HG03354 (cell line): ENCODE measurements at regions not wholly inside any gene's neighbourhood (a gene's known extent, or its start where the extent isn't known, plus 50 kb on each side); places are given as distances from the start of the nearest gene placed in this dataset.

ENCODE experiments used
- ATAC-seq: cut with Tn5 transposase; IDR thresholded peaks from one replicate; pipeline ENCODE4 v1.9.1; 2021; ENCODE audit warnings: mild to moderate bottlenecking; ENCODE audit not compliant: unreplicated experiment, poor library complexity, severe bottlenecking

DNA sequence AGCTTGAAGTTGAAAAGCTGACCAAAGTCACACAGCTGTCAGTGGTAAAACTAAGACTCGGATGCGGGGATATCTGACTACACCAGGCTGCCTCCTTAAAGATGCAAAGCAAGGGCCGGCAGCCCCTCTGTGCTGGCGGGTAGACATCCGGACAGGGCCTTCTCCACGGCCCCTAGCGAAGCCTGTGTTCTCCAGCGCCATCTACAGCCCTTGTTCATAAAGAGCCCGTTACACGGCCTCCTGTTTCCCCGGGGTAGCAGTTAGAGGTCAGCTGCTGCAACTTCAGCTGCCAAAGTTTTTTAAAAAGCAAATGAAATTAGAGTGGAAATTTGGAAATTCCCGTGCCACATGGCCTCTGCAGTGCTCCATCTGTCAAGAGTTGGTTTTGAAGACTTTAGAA, 383.0 kb downstream of the TBL1XR1 start:
- ATAC-seq: peak; percentile 100

DNA sequence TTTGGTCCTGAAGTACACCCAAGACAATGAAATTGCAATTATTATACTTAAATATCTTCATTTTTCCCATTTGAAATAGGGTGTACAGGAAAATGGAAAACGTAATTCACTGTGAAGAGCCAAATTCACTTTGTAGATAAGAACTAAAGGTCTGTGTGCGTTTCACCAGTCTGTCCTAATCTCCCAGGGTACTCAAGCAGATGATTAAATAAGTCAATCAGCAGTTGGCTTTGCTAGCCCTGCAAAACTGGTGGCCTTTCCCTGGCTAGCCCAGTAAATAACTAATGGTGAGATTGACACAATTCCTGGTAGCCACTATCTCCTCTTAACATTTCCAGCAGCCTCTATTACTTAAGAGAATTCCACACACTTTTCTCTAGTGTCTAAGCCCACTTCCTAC, 389.3 kb downstream of the TBL1XR1 start:
- no peak for ATAC-seq

DNA sequence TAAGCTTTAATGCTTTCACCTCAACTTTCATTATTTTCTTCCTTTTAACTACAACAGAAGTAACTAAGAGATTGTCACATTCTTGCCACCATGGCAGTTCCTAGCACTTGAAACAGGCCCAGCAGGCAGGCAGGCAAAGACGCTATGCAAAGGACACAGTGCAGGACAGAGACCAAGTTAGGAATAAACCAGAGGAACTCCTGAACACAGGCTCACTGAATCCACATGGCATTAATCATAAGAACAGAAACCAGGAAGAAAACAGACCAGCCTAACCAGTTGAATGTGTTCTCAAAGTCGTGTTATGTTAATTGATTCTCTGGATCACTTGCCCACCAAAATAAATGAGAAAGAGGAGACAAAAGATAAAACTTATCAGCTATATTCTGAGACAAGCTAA, 397.6 kb downstream of the TBL1XR1 start:
- ATAC-seq: no peak

DNA sequence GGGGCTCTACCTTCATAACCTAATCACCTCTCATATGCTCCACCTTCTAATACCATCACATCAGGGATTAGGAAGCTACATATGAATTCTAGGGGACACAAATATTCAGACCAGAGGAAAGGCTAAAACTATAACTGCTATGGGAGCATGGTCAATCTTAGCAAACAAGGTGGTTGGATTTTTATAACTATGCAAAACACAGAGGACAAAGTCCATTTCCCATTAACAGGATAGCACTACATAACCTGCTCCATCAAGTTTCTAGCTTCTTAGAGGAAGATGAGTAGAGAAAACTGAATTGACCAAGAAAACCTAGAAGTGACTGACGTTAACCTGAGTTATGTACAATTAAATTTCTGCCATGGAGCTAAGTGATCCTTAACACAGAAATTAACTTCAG, 398.6 kb downstream of the TBL1XR1 start:
- no peak for ATAC-seq

DNA sequence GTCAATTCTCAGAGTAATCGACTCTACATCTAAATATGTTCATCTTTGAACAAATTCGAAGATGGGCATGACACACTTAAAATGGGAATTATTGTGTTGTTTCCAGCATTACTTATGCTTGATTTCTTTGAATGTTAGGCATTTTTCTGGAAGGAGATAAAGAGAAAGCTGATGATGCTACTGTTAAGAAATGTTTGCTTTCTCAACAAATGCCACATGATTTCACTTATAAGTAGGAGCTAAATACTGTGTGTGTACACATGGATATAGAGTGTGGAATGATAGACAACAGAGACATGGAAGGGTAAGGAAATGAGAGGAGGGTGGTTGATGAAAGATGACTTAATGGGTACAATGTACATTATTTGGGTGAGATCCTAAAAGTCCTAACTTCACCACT, 400.9 kb downstream of the TBL1XR1 start:
- no peak for ATAC-seq

DNA sequence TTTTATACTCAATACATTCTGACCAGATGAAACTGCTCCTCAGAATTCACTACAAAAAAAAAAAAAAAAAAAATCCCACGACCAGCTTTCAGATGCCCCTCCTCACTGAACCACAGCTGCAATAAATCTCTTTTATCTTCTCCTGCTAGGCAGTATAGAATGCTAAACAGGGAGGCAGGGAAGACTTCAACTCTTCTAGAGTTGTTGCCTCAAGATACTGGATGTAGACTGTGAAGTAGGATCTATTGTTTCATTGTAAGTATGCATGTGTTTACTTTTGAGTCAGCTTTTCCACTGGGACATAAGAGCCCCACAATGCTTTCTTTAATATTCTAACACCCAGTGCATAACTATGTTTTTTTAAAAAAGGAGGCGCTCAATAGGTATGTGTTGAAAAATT, 401.4 kb downstream of the TBL1XR1 start:
- ATAC-seq: no peak

DNA sequence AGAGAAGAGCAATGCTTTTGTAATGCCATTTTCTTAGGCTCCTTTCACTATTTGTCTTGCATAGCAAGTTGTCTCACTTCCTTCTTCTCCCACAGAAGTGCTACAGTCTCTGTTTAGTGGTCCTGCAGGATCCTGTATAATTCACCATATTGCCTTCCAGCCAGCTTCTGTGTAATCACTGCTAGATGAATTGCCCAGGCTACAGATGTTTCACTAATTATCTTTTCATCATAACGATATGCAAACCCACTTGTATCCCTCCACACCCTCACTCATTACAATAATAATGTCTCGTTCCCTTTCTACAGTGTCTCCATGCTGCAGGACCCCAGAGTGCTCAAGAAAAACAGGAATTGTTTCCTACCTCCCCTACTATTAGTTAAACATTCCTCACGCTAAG, 402.9 kb downstream of the TBL1XR1 start:
- no peak for ATAC-seq

DNA sequence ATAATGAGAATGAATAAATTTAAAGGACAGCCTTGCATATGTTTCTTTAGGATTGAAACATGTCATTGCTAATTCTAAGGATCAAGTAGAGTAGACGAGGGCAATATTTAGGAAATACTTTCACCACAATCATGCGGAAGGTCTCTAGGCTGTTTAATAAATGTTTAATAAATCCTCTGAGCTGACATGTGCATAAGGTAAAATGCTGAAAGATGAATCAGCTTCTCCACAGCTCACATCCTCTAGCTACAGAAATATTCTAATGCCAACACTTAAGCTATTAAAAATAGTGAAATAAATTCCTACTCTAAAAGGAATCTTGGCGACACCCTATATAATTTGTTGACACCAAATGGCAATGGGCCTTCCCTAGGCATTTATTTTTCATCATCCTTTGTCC, 407.3 kb downstream of the TBL1XR1 start:
- ATAC-seq: no peak

DNA sequence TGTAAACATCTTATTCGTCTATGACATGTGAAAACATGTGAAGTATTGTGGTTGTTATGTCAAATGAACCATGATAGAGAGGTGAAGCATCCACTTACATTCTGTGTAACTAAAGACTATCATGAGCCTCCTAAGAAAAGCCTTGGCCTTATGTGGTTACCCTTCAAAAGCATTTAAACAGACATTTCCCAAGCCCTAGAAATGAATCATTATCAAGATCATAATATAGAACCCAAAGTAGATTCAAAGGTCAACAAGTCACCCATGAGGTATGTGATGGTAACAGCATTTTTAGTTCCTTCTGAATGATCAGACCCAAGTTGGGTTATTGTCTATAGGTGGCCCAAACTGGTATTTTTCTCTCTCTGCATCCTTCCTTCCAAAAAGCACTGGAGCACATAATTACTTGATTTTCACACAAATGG, 408.0 kb downstream of the TBL1XR1 start:
- ATAC-seq: no peak

DNA sequence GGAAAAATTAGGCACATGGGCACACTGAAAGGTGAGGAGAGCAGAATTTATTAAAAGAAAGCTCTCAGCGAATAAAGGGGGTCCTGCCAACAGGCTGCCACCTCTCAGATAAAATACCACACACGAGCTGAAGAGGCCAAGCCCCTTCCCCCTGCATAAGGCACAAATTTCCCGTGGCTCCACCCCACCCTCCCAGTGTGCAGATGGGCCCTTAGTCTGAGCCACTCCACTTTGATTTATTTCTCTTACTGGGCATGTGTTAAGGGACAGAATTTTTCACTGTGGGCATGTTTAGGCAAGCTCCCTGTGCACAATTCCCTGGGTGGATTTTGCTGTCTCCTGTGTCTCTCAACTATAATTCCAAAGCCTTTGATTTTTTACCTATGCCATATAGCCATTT, 409.8 kb downstream of the TBL1XR1 start:
- ATAC-seq: no peak

DNA sequence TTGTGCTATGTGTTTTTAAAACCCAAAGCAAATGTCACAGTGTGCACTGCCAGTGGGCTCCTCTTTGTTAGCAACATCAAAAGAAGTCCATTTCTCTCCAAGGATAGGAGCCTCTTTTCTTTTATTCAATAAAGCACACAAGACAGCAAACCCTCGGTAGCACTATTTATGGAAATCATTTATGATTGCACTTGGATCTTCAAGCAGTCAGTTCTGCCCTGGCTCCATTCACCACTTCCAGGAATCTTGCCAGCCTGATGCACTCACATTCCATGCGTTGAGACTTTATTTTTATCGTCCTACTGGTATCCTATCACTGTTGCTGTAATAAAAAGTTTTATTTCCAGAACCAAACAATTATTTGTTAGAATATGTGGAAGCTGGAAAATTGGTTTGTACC, 412.1 kb downstream of the TBL1XR1 start:
- no peak for ATAC-seq

DNA sequence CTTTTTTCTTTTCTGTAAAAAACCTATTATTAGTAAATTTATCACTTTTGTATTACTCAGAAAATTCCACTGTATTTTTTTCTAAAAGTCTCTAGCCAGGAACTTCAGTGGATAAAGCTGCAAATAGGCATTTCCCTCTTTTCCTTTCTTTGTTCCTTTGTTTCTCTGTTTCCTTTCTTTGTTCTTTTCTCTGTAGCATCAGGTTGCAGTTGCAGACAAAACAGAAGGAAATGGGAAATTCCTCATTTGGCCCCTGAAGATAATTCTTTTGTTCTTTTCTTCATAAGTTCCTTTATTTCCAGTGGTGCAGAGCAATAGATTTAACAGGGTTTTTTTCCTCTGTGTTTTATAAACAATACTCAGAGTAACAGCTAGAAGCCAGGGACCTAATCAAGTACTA, 416.5 kb downstream of the TBL1XR1 start:
- no peak for ATAC-seq

DNA sequence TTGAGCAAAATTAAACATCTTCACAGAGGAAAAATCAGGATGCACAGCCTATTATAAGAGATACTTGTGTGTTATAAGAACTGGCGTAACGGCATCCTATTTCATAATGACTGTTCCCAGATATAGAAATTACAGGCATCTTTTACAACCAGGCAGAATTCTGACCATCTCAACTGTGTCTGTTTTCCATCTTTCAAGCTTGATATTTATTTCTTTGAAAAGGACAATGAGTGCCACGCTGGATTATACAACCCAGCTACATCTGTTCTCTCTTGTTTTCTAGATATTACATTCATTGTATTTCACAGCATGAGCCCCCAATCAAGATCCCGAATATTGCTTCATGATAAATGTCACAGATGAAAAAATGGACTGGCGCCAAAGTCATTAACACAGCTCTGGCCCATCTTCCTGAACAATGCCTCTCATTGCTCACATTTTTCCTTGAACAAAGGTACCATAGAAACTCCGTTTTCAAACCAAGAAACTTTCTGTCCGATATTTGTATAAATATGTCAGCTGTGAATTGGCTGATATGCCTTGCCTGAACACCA, 420.6 kb downstream of the TBL1XR1 start:
- no peak for ATAC-seq

DNA sequence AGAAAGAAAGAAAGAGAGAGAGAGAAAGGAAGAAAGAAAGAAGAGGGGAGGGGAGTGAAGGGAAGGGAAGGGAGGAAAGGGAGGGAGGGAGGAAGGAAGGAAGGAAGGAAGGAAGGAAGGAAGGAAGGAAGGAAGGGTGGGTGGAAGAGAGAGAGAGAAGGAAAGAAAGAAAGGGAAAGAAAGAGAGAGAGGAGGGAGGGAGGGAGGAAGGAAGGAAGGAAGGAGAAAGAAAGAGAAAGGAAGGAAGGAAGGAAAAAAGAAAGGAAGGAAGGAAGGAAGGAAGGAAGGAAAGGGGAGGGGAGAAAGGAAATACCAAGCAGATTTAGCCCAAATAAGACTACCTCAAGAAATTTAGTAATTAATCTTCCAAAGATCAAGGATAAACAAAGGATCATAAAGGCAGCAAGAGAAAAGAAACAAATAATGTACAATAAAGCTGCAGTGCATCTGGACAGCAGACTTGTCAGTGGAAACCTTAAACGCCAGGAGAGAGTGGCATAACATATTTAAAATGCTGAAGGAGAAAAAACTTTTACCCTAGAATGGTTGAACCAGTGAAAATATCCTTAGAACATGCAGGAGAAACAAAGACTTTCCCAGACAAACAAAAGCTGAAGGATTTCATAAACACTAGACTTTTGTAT, 427.6 kb downstream of the TBL1XR1 start:
- no peak for ATAC-seq

DNA sequence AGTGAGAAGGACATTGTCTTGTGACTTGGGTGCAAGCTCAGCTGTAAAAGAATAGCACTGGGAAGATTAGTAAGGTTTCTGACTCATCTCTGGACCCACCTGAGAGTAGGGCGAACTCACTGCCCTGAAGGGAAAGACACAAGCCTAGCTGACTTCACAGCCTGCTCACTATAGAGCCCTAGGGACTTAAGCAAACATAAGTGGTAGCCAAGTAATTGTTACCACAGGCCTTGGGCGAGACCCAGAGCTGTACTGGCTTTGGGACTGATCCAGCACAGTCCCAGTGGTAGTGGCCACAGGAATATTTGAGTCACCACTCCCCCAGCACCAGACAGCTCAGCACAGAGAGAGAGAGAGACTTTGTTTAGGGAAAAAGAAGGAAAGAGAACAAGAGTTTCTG, 429.9 kb downstream of the TBL1XR1 start:
- no peak for ATAC-seq

DNA sequence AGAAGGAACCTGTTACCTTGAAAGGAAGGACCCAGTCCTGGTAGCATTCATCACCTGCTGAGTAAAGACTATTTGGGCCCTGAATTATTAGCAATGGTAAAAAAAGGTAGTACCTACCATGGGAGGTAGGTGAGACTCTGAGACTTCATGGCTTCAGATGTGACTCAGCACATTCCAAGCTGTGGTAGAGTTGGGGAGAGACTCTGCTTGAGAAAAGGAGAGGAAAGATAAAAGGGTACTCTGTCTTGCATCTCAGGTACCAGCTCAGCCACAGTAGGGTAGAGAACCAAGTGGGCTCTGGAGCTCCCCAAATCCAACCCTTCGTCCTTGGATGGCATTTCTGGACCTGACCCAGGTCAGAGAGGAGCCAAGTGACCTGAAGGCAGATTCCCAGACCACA, 430.4 kb downstream of the TBL1XR1 start:
- no peak for ATAC-seq

DNA sequence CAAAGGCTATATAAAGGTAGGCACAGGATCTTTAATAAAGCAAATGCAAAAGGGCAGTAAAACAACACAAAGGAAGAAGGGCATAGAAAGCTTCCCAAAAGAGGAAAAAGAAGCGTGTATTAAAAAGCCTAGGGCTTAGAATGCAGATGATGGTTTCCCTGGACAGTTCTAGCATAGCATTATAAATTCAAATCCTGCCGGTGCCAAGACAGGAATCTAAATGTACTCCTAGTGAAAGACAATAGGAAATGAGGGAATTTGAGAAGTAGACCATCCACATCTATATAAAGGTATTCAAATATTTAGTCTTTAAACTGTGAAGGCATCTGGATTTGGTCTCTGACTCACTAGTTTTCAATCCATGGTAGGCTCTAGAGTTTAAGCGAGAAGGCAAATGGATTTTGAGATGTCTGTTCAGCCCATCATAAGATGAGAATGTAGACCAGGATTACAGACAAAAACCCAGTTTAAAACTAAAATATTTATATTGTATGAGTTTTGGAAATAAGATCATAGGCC, 431.8 kb downstream of the TBL1XR1 start:
- no peak for ATAC-seq

DNA sequence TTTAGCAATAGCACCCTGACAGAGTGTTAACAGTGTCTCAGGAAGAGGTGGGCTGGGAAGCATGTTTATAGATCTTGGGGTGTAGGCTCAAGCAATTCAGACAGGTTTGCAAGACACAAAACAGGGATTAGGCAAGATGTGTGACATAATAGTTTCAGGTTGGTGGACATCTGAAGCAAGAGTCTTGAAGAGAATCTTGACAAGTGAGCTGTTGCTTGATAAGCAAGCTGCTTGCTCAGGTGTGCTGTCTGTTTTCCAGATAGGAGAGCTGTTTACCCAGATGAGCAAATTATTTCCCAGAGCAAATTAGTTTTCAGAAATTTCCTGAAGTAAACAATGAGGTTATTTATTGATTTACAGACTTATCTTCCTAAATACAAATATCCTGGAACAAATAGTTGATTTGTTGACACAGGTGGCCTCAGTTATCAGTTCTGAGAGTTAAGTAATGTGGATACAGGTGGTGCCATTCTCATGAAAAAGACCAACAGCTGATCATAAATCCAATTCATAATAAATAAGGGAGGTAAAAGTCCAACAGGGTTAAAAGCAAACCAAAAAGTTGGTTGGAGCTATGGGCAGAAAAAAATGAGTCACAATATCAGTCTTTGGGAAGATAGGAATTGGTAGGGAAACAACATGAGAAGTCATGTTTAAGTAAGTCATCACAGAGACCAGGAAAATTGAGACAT, 437.3 kb downstream of the TBL1XR1 start:
- no peak for ATAC-seq

DNA sequence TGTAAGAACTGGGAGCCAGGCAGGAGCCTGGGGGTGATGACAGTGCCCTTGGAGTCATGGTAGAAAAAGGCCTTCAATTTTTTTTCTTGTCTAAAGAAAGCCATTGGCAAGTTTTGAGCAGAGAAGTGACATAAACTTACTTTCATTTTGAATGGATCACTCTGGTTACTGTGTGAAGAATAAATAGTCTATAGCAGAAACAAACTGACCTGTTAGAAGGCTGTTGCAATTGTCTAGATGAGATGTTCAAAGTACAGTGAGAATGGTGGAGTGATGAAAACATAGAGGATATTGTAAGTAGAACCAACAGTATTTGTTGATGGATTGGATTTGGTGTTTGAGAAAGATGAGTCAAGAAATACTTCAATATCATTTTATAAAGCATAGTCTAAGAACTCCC, 439.9 kb downstream of the TBL1XR1 start:
- peak; percentile 31 for ATAC-seq

DNA sequence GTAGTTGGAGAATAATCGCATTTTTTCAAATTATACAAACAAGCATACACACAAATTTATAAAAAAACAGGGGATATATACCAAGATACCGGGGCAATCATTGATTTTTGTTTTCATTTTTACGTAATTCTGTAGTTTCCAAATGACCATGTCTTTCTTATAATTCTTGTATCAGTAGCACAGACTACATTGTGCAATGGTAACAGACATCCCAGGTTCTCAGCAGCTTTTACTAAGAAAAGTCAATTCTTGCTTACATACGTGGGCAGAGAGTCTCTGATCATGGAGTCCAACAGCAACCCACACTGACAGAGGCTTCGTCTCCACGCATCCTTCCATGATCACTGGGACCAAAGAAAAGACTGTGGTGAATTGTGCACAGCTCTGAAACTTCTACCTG, 441.3 kb downstream of the TBL1XR1 start:
- ATAC-seq: peak; percentile 57

DNA sequence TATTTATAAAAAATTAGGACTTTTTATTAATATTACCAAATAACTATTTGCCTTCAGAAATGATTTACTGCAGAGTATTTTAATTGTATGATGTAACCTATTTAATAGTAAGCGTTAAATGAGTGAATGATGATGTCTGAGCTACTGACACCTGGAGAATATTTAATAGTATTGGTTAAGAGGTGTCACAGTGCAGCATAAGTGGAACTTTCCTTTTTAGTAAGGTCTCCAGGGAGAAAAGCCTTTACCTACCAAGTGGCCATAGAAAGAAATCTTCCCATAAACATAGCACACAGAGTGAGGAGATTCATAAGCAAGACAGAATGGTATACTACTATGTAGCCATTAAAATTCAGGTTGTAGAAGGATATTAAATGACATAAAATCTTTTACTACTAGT, 441.7 kb downstream of the TBL1XR1 start:
- ATAC-seq: peak; percentile 67
